Kidney glomerular epithelial cell (primary cell): ENCODE measurements at regions not wholly inside any gene's neighbourhood (a gene's known extent, or its start where the extent isn't known, plus 50 kb on each side); places are given as distances from the start of the nearest gene placed in this dataset.

Source experiments
- DNase-seq: peaks from one replicate; lab custom pipeline; 2025; lab: John Stamatoyannopoulos, UW

- DNase-seq = peak; percentile 16
These were observed 168.5 kb downstream of the KATNIP start for GRCh38 chr16:27718201-27719105.

DNA sequence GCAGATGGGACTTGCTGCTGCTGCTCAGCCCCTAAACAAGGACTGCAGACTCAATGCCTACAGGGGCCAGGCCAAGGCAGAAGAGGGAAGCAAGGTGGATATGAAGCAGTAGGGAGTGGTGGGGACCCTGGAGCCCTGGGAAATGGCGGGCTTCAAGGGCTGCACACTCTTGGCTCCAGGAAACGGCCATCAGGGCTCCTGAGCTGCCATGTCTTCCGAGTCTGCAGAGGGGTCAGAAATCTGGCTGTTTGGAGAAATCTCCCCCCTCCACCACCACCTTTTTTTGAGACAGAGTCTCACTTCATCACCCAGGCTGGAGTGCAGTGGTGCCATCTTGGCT is 169.1 kb downstream of the KATNIP start:
- DNase-seq = no peak

DNA sequence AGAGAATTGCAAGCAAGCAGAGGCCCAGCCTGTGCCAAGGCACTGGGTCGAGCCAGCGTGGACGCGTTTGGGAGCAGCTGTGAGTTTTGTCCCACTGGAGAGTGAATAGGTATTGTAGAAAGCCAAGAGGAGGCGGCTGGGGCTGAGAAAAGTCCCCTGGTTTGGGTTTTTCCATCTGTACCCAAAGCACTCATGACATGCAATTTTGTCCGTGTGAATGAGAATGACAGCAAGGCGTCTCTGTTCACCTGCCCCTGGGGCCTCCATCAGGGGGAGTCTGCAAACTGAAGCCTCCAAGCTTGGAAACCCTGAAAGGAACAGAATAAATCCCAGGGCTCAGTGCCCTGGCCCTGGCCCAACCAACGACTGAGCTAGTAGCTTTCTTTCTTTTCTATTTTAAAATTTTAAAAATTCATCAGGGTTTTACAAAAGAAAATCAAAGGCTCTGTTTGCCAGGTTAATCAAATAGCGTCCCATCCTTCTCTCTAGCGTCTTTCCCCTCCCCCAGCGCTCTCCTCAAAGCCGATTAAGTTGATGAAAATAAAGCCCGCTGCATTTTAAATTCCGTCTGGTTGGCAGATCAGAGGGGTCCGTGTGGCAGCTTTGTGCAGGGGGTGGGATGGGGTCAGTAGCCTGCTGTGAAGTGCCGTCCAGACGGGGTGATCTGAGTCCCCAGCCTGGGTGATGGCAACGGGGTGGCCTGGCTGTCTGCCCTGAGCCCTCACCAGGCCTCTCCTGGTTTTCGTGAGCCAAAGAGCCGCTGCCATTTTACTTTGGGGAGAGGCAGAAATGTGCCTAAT is 171.0 kb downstream of the KATNIP start:
- no peak for DNase-seq

GRCh38 chr16:27721531-27722181 is 171.7 kb downstream of the KATNIP start:
- DNase-seq = no peak

DNA sequence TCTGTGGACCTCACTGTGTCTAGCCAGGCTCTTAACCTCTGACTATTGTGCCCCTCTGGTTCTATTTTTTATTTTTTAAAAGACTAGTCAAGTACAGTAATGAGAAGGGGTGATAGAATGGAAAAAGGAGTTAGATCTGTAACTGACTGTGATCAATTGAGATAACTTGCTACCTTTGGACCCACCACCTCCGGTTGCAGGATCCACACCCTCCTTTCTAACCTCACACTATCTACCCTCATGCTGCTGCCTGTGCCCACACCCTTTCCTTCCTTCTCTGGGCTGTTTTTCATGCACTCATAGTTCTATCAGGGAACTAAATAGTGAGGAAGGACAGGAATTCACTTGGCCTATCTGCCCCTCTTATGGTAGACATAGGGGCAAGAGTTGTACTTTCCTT is 172.3 kb downstream of the KATNIP start:
- no peak for DNase-seq

- no peak for DNase-seq
These were observed 173.0 kb downstream of the KATNIP start for GRCh38 chr16:27722892-27723450.

- DNase-seq = no peak
These were observed 174.0 kb downstream of the KATNIP start for GRCh38 chr16:27723711-27724481.

DNA sequence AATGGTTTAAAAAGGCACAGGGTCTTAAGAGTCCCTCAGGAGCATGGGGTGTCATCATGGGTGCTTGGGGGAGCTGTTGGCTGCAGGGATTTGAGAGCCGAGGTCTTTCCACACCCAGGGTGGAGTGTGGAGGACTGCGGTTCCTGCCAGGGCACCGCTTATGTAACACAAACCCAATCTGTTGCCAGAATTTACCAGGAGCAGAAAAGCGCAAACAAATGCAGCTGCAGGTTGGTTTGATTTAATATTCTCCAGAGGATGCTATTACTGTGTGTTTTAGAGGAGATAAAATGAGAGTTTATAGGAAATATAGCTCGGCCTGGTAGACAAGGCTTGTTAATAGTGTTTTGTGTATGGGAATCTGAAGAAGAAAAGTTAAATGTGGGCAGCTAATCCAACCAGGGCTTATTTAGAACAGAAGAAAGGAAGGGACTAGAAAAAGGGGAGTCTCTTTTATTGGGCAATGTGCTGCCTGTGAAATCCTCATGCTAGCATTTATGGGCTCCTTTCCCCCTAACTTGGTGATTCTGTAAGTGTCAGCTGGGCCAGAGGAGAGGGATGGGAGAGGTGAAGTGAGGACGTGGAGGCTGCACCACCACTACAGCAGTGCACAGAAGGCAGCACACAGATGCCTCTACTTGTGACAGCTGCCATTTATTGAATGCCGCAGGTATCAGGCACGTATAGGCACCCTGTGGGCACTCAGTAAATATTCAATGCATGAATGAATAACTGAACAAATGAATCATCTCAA is 174.7 kb downstream of the KATNIP start:
- no peak for DNase-seq

DNA sequence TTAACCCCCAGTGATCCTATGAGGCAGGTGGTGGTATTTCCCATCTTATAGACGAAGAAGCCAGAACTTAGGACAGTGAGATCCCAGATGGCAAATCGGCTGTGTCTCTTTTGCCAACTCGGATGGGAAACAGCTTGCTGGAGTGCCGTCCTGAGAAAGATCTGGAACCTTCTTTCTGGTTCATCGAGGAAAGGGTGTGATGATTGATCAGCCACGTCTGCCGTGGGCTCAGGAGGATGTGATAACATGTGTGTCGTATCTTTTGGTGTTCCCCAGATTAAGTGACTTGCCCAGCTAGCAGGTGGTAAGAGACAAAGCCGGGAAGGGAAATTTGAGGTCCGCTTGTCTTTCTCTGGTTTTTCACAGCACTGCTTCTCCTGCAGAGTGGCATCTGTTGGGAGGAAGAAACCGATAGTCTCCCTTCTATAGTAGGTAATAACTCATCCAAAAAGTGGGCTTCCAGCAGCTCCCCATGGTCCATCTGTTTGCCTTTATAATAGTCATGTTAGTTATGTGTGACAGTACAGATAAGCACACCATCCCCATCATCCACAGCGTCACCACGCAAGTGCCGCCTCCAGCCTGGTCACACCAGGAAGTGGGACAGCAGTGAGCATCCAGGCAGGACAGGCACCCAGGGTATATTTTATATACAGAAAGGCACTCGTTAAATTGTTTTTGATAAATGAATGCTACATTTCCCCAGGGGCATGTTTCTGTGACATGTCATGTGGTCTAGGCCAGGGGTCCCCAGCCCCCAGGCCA is 175.5 kb downstream of the KATNIP start:
- no peak for DNase-seq

GRCh38 chr16:27726621-27727261 is 176.8 kb downstream of the KATNIP start:
- DNase-seq = no peak

DNA sequence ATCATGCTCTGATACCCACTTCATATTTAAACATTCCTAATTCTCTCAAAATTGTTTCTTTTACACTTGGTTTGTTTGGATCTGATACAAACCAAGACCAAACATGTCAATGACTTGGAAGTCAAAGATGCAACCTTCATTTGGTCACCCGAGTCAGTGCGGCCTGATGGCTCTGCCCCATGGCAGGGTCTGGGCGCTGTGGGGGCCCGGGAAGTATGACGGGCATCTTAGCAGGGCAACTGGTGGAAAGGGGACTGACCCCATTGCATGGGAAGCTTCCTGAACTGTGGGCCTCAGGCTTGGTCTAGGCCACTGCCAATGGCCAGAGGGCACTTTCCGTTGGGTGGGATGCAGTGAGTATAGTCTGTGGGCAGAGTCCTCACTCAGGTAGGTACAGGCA is 178.0 kb downstream of the KATNIP start:
- DNase-seq = no peak

- no peak for DNase-seq
These were observed 178.7 kb downstream of the KATNIP start for GRCh38 chr16:27728691-27729090.

GRCh38 chr16:27729516-27730304 is 179.8 kb downstream of the KATNIP start:
- DNase-seq = no peak

DNA sequence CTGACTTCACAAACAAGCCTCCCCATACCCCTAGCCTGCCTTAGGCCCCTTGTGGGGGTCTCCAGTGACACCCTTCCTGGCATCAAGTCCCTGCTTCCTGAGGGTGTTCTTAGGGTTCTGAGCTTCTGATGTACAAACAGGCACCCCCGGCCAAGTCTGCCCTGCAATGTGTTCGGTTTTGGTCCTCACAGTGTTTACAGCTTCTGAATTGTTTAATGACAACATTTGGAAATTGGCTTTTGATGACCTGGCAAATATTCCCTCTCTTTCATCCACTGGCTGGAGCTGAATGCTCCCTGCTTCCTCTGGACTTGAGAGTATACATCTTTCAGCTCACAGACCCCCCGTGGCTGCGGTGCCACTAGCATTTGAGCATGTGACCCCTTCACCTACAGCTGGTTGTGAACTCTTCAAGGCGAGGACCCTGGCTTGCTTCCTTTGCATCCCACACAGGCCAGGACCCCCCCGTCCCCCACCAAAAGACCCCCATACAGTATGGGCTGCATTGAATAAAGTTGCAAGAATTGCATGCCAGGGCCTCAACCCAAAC is 180.8 kb downstream of the KATNIP start:
- no peak for DNase-seq

GRCh38 chr16:27735031-27735430 is 185.1 kb downstream of the KATNIP start:
- no peak for DNase-seq

- no peak for DNase-seq
These were observed 186.5 kb downstream of the KATNIP start for GRCh38 chr16:27736431-27736830.

GRCh38 chr16:27737513-27737912 is 187.6 kb downstream of the KATNIP start:
- no peak for DNase-seq
